K562 (cell line): ENCODE measurements at regions not wholly inside any gene's neighbourhood (a gene's known extent, or its start where the extent isn't known, plus 50 kb on each side); places are given as distances from the start of the nearest gene placed in this dataset.

Experiments used
- ATAC-seq: fragments of 200-7000 bp; cut with Tn5 transposase; 3 replicates; pipeline ENCODE4 v1.9.1; 2020; ENCODE audit warnings: moderate library complexity
- BruUV-seq: library from RNA; stranded (reverse); fragments of 400-500 nt; replicated peaks from 2 replicates; lab custom pipeline; 2021; lab: Mats Ljungman, UMichigan
- CTCF ChIA-PET: fragments of 300-600 bp; formaldehyde crosslinking; extraction: SDS; loops from one replicate; lab custom pipeline; 2021; ENCODE audit warnings: low intra/inter-chr PET ratio; lab: Yijun Ruan, JAX
- POLR2A ChIA-PET: fragments of 300-600, 350-650 bp; sonication (Branson Sonifier 250); formaldehyde crosslinking; extraction: SDS; loops from one replicate; lab custom pipeline; 2021; ENCODE audit warnings: antibody characterized with exemption, inconsistent platforms; lab: Yijun Ruan, JAX
- DNase-seq, 4 experiments: peaks; one replicate each; pipeline versions ENCODE4 v3.0.0 to v3.0.0-alpha.2; 2011 to 2018; ENCODE audit warnings: low spot score in 3 of 4, mixed read lengths in 3 of 4; ENCODE audit errors: extremely low read depth in 1 of 4
- FAIRE-seq: peaks from 2 replicates; lab custom pipeline; 2011; peaks lifted over from hg19 to GRCh38; lab: Jason Lieb, UNC
- H2AFZ ChIP-seq: 2 replicates; pipeline ENCODE4 v1.6.0; 2011; ENCODE audit warnings: low read depth, low read length, control low read depth, inconsistent platforms
- H3K27ac ChIP-seq: fragments of 200-600 bp; 3 replicates; pipeline ENCODE4 v1.8.0; 2011; ENCODE audit warnings: low read depth, mild to moderate bottlenecking, control low read depth, inconsistent platforms, low read length, moderate library complexity, mixed read lengths; ENCODE audit errors: extremely low read depth
- H3K27me3 ChIP-seq, 2 experiments: fragments of 300-600 bp in 1 of 2; 2 replicates in 1 of 2; 3 replicates in 1 of 2; pipeline versions ENCODE4 v1.6.0 to v1.8.0; 2011; ENCODE audit warnings: inconsistent platforms in 2 of 2, low read length in 2 of 2, mild to moderate bottlenecking in 1 of 2, mixed read lengths in 1 of 2, moderate library complexity in 1 of 2; ENCODE audit not compliant: control insufficient read depth in 2 of 2, insufficient read depth in 2 of 2
- H3K36me3 ChIP-seq: fragments of 300-600 bp; 3 replicates; pipeline ENCODE4 v1.8.0; 2011; ENCODE audit warnings: mild to moderate bottlenecking, low read length, inconsistent platforms; ENCODE audit not compliant: control insufficient read depth, insufficient read depth
- H3K4me1 ChIP-seq, 2 experiments: fragments of 200-600 bp in 1 of 2; replicated peaks in 1 of 2; 2 replicates in 1 of 2; 3 replicates in 1 of 2; pipeline versions ENCODE4 v1.5.1 to v1.8.0; 2011; ENCODE audit warnings: inconsistent platforms in 2 of 2, low read length in 2 of 2, mild to moderate bottlenecking in 1 of 2, mixed read lengths in 1 of 2, moderate library complexity in 1 of 2; ENCODE audit not compliant: control insufficient read depth in 2 of 2, insufficient read depth in 2 of 2
- H3K4me2 ChIP-seq: 2 replicates; pipeline ENCODE4 v1.6.1; 2011; ENCODE audit warnings: low read length, control low read depth, inconsistent platforms, mixed read lengths; ENCODE audit not compliant: insufficient read depth
- H3K4me3 ChIP-seq: fragments of 200-600 bp; sonication (generic), shearing (Covaris generic); 2 replicates; pipeline ENCODE4 v1.5.1; 2016; ENCODE audit warnings: control low read depth, inconsistent platforms
- H3K79me2 ChIP-seq: fragments of 200-600 bp; 3 replicates; pipeline ENCODE4 v1.8.0; 2011; ENCODE audit warnings: low read length, inconsistent platforms; ENCODE audit not compliant: control insufficient read depth, insufficient read depth
- H3K9ac ChIP-seq, 2 experiments: 2 replicates each; pipeline versions ENCODE4 v1.6.0 to v1.6.1; 2011; ENCODE audit warnings: low read depth in 2 of 2, low read length in 2 of 2, control low read depth in 1 of 2, inconsistent platforms in 1 of 2, mild to moderate bottlenecking in 1 of 2, mixed read lengths in 1 of 2; ENCODE audit not compliant: insufficient read depth in 1 of 2
- H3K9me1 ChIP-seq: one replicate; pipeline ENCODE4 v1.6.0; 2011; ENCODE audit warnings: inconsistent platforms, mild to moderate bottlenecking, low read length, moderate library complexity; ENCODE audit not compliant: control insufficient read depth, insufficient read depth
- H3K9me3 ChIP-seq: replicated peaks from 2 replicates; pipeline ENCODE4 v1.5.1; 2011; ENCODE audit warnings: low read depth, low read length, inconsistent platforms; ENCODE audit not compliant: control insufficient read depth, insufficient read depth
- H4K20me1 ChIP-seq: replicated peaks from 2 replicates; pipeline ENCODE4 v1.6.1; 2011; ENCODE audit warnings: low read length, inconsistent platforms, mixed read lengths; ENCODE audit not compliant: control insufficient read depth, insufficient read depth
- ARHGAP35 ChIP-seq: fragments of 450-650 bp; IDR thresholded peaks from 2 replicates; pipeline ENCODE4 v1.6.1; 2018; ENCODE audit not compliant: partially characterized antibody
- E4F1 ChIP-seq: fragments of 250-450 bp; sonication (Bioruptor Pico); IDR thresholded peaks from 2 replicates; pipeline ENCODE4 v1.5.0; 2021; ENCODE audit warnings: mild to moderate bottlenecking, borderline replicate concordance
- FOXA1 ChIP-seq: fragments of 450-650 bp; IDR thresholded peaks from 2 replicates; pipeline ENCODE4 v1.6.1; 2016; ENCODE audit warnings: mild to moderate bottlenecking, borderline replicate concordance
- GABPB2 ChIP-seq: fragments of 250-450 bp; sonication (Bioruptor Pico); conservative IDR thresholded peaks from 2 replicates; pipeline ENCODE4 v1.5.1; 2021; ENCODE audit warnings: mild to moderate bottlenecking
- HNRNPL ChIP-seq: fragments of 200-400 bp; formaldehyde crosslinking; IDR thresholded peaks from 2 replicates; pipeline ENCODE4 v1.6.1; 2017; ENCODE audit warnings: low read depth, mild to moderate bottlenecking, low read length
- NEUROD1 ChIP-seq: fragments of 150-350 bp; IDR thresholded peaks from 2 replicates; pipeline ENCODE4 v1.6.1; 2014; ENCODE audit warnings: borderline replicate concordance, low read length, low read depth; ENCODE audit not compliant: partially characterized antibody
- NUFIP1 ChIP-seq: fragments of 450-650 bp; IDR thresholded peaks from 2 replicates; pipeline ENCODE4 v1.6.1; 2018; ENCODE audit not compliant: partially characterized antibody
- SMARCE1 ChIP-seq: fragments of 450-650 bp; IDR thresholded peaks from 2 replicates; pipeline ENCODE4 v1.7.1; 2016; ENCODE audit warnings: mild to moderate bottlenecking
- TBL1XR1 ChIP-seq, 2 experiments: IDR thresholded peaks; 2 replicates each; pipeline ENCODE4 v1.6.1; 2012; ENCODE audit warnings: improper control_type of control experiment in 2 of 2, low read length in 2 of 2, mild to moderate bottlenecking in 1 of 2
- TEAD2 ChIP-seq: fragments of 450-650 bp; IDR thresholded peaks from 2 replicates; pipeline ENCODE4 v1.6.1; 2016; ENCODE audit warnings: missing genetic modification characterization, control low read depth, missing compliant biosample characterization
- XRCC4 ChIP-seq: IDR thresholded peaks from one replicate; pipeline ENCODE4 v1.6.1; 2011; ENCODE audit not compliant: insufficient read depth, insufficient read length; ENCODE audit errors: extremely low read depth
- ZBTB17 ChIP-seq: fragments of 450-650 bp; formaldehyde crosslinking; IDR thresholded peaks from 2 replicates; pipeline ENCODE4 v1.4.0; 2020; ENCODE audit warnings: mild to moderate bottlenecking
- ZC3H8 ChIP-seq: fragments of 450-650 bp; IDR thresholded peaks from 2 replicates; pipeline ENCODE4 v1.6.1; 2017
- ZNF41 ChIP-seq: fragments of 250-450 bp; sonication (Bioruptor Pico); conservative IDR thresholded peaks from 2 replicates; pipeline ENCODE4 v1.4.0; 2020; ENCODE audit warnings: mild to moderate bottlenecking
- ZNF76 ChIP-seq: fragments of 250-450 bp; sonication (Bioruptor Pico); IDR thresholded peaks from 2 replicates; pipeline ENCODE4 v1.4.0; 2020; ENCODE audit warnings: mild to moderate bottlenecking, moderate library complexity, borderline replicate concordance
- WGBS: fragments of 100-300 bp; shearing (Covaris generic); methylation state at CpG from one replicate; pipeline ENCODE4 v1.1.6; 2016; ENCODE audit warnings: low coverage, mixed read lengths; ENCODE audit not compliant: insufficient coverage; ENCODE audit errors: missing lambda C conversion rate; 5-methylcytosine and 5-hydroxymethylcytosine counted together
- in situ Hi-C: fragments of 300-500 bp; cut with MboI; formaldehyde crosslinking; loops from 4 replicates; pipeline ENCODE4 v1.15.0; 2018; ENCODE audit warnings: inconsistent platforms, mixed read lengths
- intact Hi-C: fragments of 100-400 bp; cut with micrococcal nuclease; formaldehyde crosslinking; loops from 2 replicates; pipeline ENCODE4 v1.14.2; 2022

- TF ChIP-seq HNRNPL: no peak
Measured at GRCh38 chr6:8234321-8234720, 132.0 kb upstream of the EEF1E1 start (continued).

GRCh38 chr6:8231956-8232355, 129.6 kb upstream of the EEF1E1 start:
- Histone ChIP-seq H3K4me2 (no peak overlapping the region), H3K9me1 (no peaks in the 10 kb centered on the region), H2AFZ (no peak overlapping the region), H3K4me1 (no peaks in the 10 kb centered on the region), H3K9ac (no peak overlapping the region), H3K79me2 (no peaks in the 10 kb centered on the region), H3K27me3 (peaks cover 5 to 10% of the 10 kb centered on the region in 2 experiments; a peak in 4 of 5 replicates), H3K27ac (no peak overlapping the region), H3K4me3 (no peak overlapping the region), H3K9me3 (no peaks in the 10 kb centered on the region), H3K36me3 (no peaks in the 10 kb centered on the region), H4K20me1 (no peaks in the 10 kb centered on the region)
- FAIRE-seq (no peak), DNase-seq (no peak), ATAC-seq (no peak)
- WGBS: 2% methylated on average over 5 of the region's 5 CpGs
- CTCF ChIA-PET: no interaction called here
- in situ Hi-C loops (no loop called here), intact Hi-C loops (no loop called here)
- POLR2A ChIA-PET: no interaction called here
- no TSS peak for BruUV-seq
- TF ChIP-seq ZBTB17 (CRISPR knock-in tag) (no peak), GABPB2 (CRISPR knock-in tag) (no peak), ZC3H8 (no peak), ARHGAP35 (no peak), E4F1 (CRISPR knock-in tag) (no peak), FOXA1 (no peak), XRCC4 (no peak), TBL1XR1 (IDR thresholded peaks at IDR 0.05; ENCODE audit: low read length in 2 of 2) (no peak), TEAD2 (no peak), ZNF76 (CRISPR knock-in tag) (no peak), ZNF41 (no peak), NUFIP1 (no peak), SMARCE1 (no peak), NEUROD1 (no peak)
